Mesenchymal stem cell (in vitro differentiated cells and primary cell): ENCODE measurements at regions not wholly inside any gene's neighbourhood (a gene's known extent, or its start where the extent isn't known, plus 50 kb on each side); places are given as distances from the start of the nearest gene placed in this dataset.

Experiments
- DNase-seq: peaks from one replicate; pipeline ENCODE4 v3.0.0-alpha.2; 2013
- H2AFZ ChIP-seq: one replicate; pipeline ENCODE4 v1.6.1; 2013; ENCODE audit warnings: low read depth, mild to moderate bottlenecking, control low read depth, inconsistent platforms, low read length, moderate library complexity
- H2AK5ac ChIP-seq: 2 replicates; pipeline ENCODE4 v1.6.1; 2013; ENCODE audit warnings: low read length, moderate library complexity, mild to moderate bottlenecking, inconsistent platforms; ENCODE audit not compliant: severe bottlenecking
- H2BK120ac ChIP-seq: one replicate; pipeline ENCODE4 v1.6.1; 2013; ENCODE audit warnings: low read depth, mild to moderate bottlenecking, inconsistent platforms, low read length, moderate library complexity
- H2BK12ac ChIP-seq, 2 experiments: one replicate each; pipeline ENCODE4 v1.6.1; 2013; ENCODE audit warnings: inconsistent platforms in 2 of 2, low read length in 2 of 2, mild to moderate bottlenecking in 2 of 2, moderate library complexity in 2 of 2, control low read depth in 1 of 2
- H2BK15ac ChIP-seq: one replicate; pipeline ENCODE4 v1.6.1; 2013; ENCODE audit warnings: mild to moderate bottlenecking, low read depth, inconsistent platforms; ENCODE audit not compliant: poor library complexity, severe bottlenecking
- H2BK5ac ChIP-seq: 2 replicates; pipeline ENCODE4 v1.6.1; 2013; ENCODE audit warnings: low read depth, mild to moderate bottlenecking, low read length, control low read depth, inconsistent platforms; ENCODE audit not compliant: poor library complexity, severe bottlenecking
- H3K14ac ChIP-seq, 2 experiments: one replicate each; pipeline ENCODE4 v1.6.1; 2013; ENCODE audit warnings: inconsistent platforms in 2 of 2, low read length in 2 of 2, control low read depth in 1 of 2, mild to moderate bottlenecking in 1 of 2, moderate library complexity in 1 of 2
- H3K18ac ChIP-seq, 2 experiments: one replicate each; pipeline ENCODE4 v1.6.1; 2013; ENCODE audit warnings: inconsistent platforms in 2 of 2, low read length in 2 of 2, control low read depth in 1 of 2, low read depth in 1 of 2, mild to moderate bottlenecking in 1 of 2
- H3K23ac ChIP-seq, 2 experiments: one replicate each; pipeline ENCODE4 v1.6.1; 2013; ENCODE audit warnings: inconsistent platforms in 2 of 2, low read length in 2 of 2, mild to moderate bottlenecking in 2 of 2, moderate library complexity in 2 of 2, control low read depth in 1 of 2
- H3K27ac ChIP-seq: 2 replicates; pipeline ENCODE4 v1.5.1; 2013; ENCODE audit warnings: mild to moderate bottlenecking, moderate library complexity, low read length, control low read depth, inconsistent platforms; ENCODE audit not compliant: poor library complexity, severe bottlenecking
- H3K27me3 ChIP-seq, 2 experiments: 2 replicates each; pipeline versions ENCODE4 v1.6.1 to v1.7.0; 2013; ENCODE audit warnings: low read length in 2 of 2, mild to moderate bottlenecking in 2 of 2, moderate library complexity in 2 of 2, control low read depth in 1 of 2, inconsistent platforms in 1 of 2; ENCODE audit not compliant: control insufficient read depth in 1 of 2, insufficient read depth in 1 of 2
- H3K36me3 ChIP-seq, 2 experiments: 2 replicates each; pipeline versions ENCODE4 v1.6.1 to v1.7.0; 2013; ENCODE audit warnings: low read length in 2 of 2, control low read depth in 1 of 2, inconsistent platforms in 1 of 2, low read depth in 1 of 2, mild to moderate bottlenecking in 1 of 2; ENCODE audit not compliant: insufficient read depth in 2 of 2, control insufficient read depth in 1 of 2
- H3K4ac ChIP-seq, 2 experiments: one replicate each; pipeline ENCODE4 v1.6.1; 2013; ENCODE audit warnings: inconsistent platforms in 2 of 2, low read length in 2 of 2, mild to moderate bottlenecking in 2 of 2, moderate library complexity in 2 of 2, control low read depth in 1 of 2, low read depth in 1 of 2
- H3K4me1 ChIP-seq: 2 replicates; pipeline ENCODE4 v1.6.1; 2013; ENCODE audit warnings: low read depth, low read length, control low read depth; ENCODE audit not compliant: control insufficient read depth, insufficient read depth
- H3K4me2 ChIP-seq: 2 replicates; pipeline ENCODE4 v1.6.1; 2013; ENCODE audit warnings: low read length, mild to moderate bottlenecking, inconsistent platforms; ENCODE audit not compliant: poor library complexity, severe bottlenecking
- H3K4me3 ChIP-seq, 2 experiments: 2 replicates each; pipeline versions ENCODE4 v1.5.1 to v1.7.0; 2013; ENCODE audit warnings: low read length in 2 of 2, mild to moderate bottlenecking in 2 of 2, control low read depth in 1 of 2, low read depth in 1 of 2; ENCODE audit not compliant: insufficient read depth in 1 of 2
- H3K79me1 ChIP-seq: replicated peaks from 2 replicates; pipeline ENCODE4 v1.6.1; 2013; ENCODE audit warnings: mild to moderate bottlenecking, control low read depth, low read length, inconsistent platforms; ENCODE audit not compliant: poor library complexity, severe bottlenecking
- H3K9ac ChIP-seq: 2 replicates; pipeline ENCODE4 v1.7.0; 2013; ENCODE audit warnings: mild to moderate bottlenecking, low read length, moderate library complexity
- H3K9me3 ChIP-seq: 2 replicates; pipeline ENCODE4 v1.7.0; 2013; ENCODE audit warnings: mild to moderate bottlenecking, low read length; ENCODE audit not compliant: control insufficient read depth
- H4K8ac ChIP-seq: one replicate; pipeline ENCODE4 v1.6.1; 2013; ENCODE audit warnings: inconsistent platforms, mild to moderate bottlenecking, low read length, moderate library complexity
- H4K91ac ChIP-seq: one replicate; pipeline ENCODE4 v1.6.1; 2013; ENCODE audit warnings: mild to moderate bottlenecking, low read length, inconsistent platforms
- WGBS: methylation state at CpG from one replicate; pipeline ENCODE4 v1.1.7; 2013; ENCODE audit warnings: mixed read lengths; 5-methylcytosine and 5-hydroxymethylcytosine counted together

- 94% methylated on average over 9 of the region's 9 CpGs for WGBS
Observed at GRCh38 chr6:92361990-92362389, 1057.4 kb downstream of the EPHA7 start.

GRCh38 chr6:92354270-92354829 lies 1065.0 kb downstream of the EPHA7 start:
- no peak overlapping the region for H2BK5ac ChIP-seq
- H3K27ac ChIP-seq, result no peak overlapping the region
- no peaks in the 10 kb centered on the region for H3K4me1 ChIP-seq
- H2BK120ac ChIP-seq, result no peak overlapping the region
- H3K4me3 ChIP-seq, result no peak overlapping the region
- no peaks in the 10 kb centered on the region for H3K36me3 ChIP-seq
- no peak overlapping the region for H3K18ac ChIP-seq
- no peaks in the 10 kb centered on the region for H3K79me1 ChIP-seq
- H2BK15ac ChIP-seq, result no peak overlapping the region
- H2AFZ ChIP-seq, result no peak overlapping the region
- no peak overlapping the region for H2AK5ac ChIP-seq
- WGBS, result 61% methylated on average over 2 of the region's 2 CpGs
- H4K8ac ChIP-seq, result no peak overlapping the region
- no peak overlapping the region for H3K14ac ChIP-seq
- H3K9me3 ChIP-seq, result no peaks in the 10 kb centered on the region
- H3K23ac ChIP-seq, result no peak overlapping the region
- no peak overlapping the region for H3K4me2 ChIP-seq
- H4K91ac ChIP-seq, result no peak overlapping the region
- DNase-seq, result peak; percentile 54
- H2BK12ac ChIP-seq, result no peak overlapping the region
- H3K27me3 ChIP-seq, result no peaks in the 10 kb centered on the region
- no peak overlapping the region for H3K4ac ChIP-seq
- no peak overlapping the region for H3K9ac ChIP-seq

More at GRCh38 chr6:92361990-92362389, 1057.4 kb downstream of the EPHA7 start:
- no peak overlapping the region for H4K8ac ChIP-seq
- no peak overlapping the region for H3K27ac ChIP-seq
- no peak overlapping the region for H2BK15ac ChIP-seq
- H3K36me3 ChIP-seq, result no peaks in the 10 kb centered on the region
- no peak overlapping the region for H2AFZ ChIP-seq
- H3K23ac ChIP-seq, result no peak overlapping the region
- H3K4me2 ChIP-seq, result no peak overlapping the region
- no peaks in the 10 kb centered on the region for H3K9me3 ChIP-seq
- no peak overlapping the region for H2AK5ac ChIP-seq
- peak overlapping the region; percentile 55 to 75 for H2BK12ac ChIP-seq
- no peaks in the 10 kb centered on the region for H3K27me3 ChIP-seq
- H3K4me1 ChIP-seq, result no peaks in the 10 kb centered on the region
- H3K4me3 ChIP-seq, result no peak overlapping the region
- no peak for DNase-seq
- no peak overlapping the region for H3K9ac ChIP-seq
- H3K4ac ChIP-seq, result peak overlapping the region; percentile 5 to 24
- H2BK5ac ChIP-seq, result no peak overlapping the region
- peak overlapping the region; percentile 19 for H2BK120ac ChIP-seq
- no peak overlapping the region for H3K14ac ChIP-seq
- peak overlapping the region; percentile 54 to 92 for H3K18ac ChIP-seq
- no peaks in the 10 kb centered on the region for H3K79me1 ChIP-seq
- no peak overlapping the region for H4K91ac ChIP-seq

GRCh38 chr6:92352130-92352529 lies 1067.2 kb downstream of the EPHA7 start:
- no peak overlapping the region for H2BK5ac ChIP-seq
- H3K4me3 ChIP-seq, result no peak overlapping the region
- H3K18ac ChIP-seq, result no peak overlapping the region
- H3K4me1 ChIP-seq, result no peaks in the 10 kb centered on the region
- H3K9me3 ChIP-seq, result no peaks in the 10 kb centered on the region
- no peak overlapping the region for H3K14ac ChIP-seq
- H3K36me3 ChIP-seq, result no peaks in the 10 kb centered on the region
- DNase-seq, result no peak
- H3K23ac ChIP-seq, result no peak overlapping the region
- H3K4ac ChIP-seq, result no peak overlapping the region
- H3K9ac ChIP-seq, result no peak overlapping the region
- H4K8ac ChIP-seq, result no peak overlapping the region
- no peak overlapping the region for H4K91ac ChIP-seq
- H3K27me3 ChIP-seq, result no peaks in the 10 kb centered on the region
- H2BK120ac ChIP-seq, result no peak overlapping the region
- no peak overlapping the region for H3K4me2 ChIP-seq
- H2BK15ac ChIP-seq, result no peak overlapping the region
- no peak overlapping the region for H2AFZ ChIP-seq
- WGBS, result 100% methylated on average over 2 of the region's 2 CpGs
- H3K27ac ChIP-seq, result no peak overlapping the region
- no peak overlapping the region for H2AK5ac ChIP-seq
- no peaks in the 10 kb centered on the region for H3K79me1 ChIP-seq
- no peak overlapping the region for H2BK12ac ChIP-seq

GRCh38 chr6:92341201-92341600 lies 1078.2 kb downstream of the EPHA7 start:
- WGBS, result 86% methylated on average over 2 of the region's 3 CpGs
- Histone ChIP-seq H3K79me1 (no peaks in the 10 kb centered on the region), H3K9me3 (no peaks in the 10 kb centered on the region), H4K8ac (no peak overlapping the region), H2BK120ac (no peak overlapping the region), H3K23ac (no peak overlapping the region), H2AFZ (no peak overlapping the region), H3K4ac (no peak overlapping the region), H3K4me1 (no peaks in the 10 kb centered on the region), H2BK5ac (no peak overlapping the region), H3K18ac (no peak overlapping the region), H3K14ac (no peak overlapping the region), H3K27me3 (no peaks in the 10 kb centered on the region), H3K4me2 (no peak overlapping the region), H2BK12ac (no peak overlapping the region), H4K91ac (no peak overlapping the region), H3K9ac (no peak overlapping the region), H3K4me3 (no peak overlapping the region), H3K27ac (no peak overlapping the region), H2BK15ac (no peak overlapping the region), H2AK5ac (no peak overlapping the region), H3K36me3 (no peaks in the 10 kb centered on the region)
- DNase-seq, result no peak
